Dermis microvascular lymphatic vessel endothelial cell (primary cell): ENCODE measurements at regions not wholly inside any gene's neighbourhood (a gene's known extent, or its start where the extent isn't known, plus 50 kb on each side); places are given as distances from the start of the nearest gene placed in this dataset.
A peak's percentile ranks its signal among the peaks of the same experiment; 100 is the strongest.
"Not testable (repeated sequence)": the region's sequence is repeated elsewhere in the genome, so short reads cannot be mapped to it uniquely, and the experiment has no call there.

Experiments used
- DNase-seq, 2 donors: peaks; one replicate each; pipeline versions ENCODE4 v3.0.0 to v3.0.0-alpha.2; 2010; ENCODE audit warnings: low read depth in 2 of 2

DNA sequence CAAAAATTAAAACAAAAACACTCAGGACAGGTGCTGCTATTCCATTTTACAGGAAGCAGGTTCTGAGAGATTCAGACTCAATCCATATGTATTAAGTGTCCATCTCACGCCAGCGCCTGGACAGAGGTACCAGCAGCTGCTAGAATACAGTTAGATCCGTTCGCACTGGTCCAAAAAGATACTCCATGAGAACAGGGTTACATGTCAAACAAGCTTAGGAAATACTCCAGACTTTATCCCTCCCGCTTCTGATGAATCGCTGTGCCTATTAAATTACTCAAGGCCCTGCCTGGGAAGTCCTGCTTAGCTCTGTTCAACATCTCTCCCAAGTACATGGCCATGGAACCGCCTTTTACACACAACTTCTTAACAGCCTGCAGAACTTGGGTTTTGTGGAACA lies 50.2 kb upstream of the SLC35C1 start:
- no peak for DNase-seq

DNA sequence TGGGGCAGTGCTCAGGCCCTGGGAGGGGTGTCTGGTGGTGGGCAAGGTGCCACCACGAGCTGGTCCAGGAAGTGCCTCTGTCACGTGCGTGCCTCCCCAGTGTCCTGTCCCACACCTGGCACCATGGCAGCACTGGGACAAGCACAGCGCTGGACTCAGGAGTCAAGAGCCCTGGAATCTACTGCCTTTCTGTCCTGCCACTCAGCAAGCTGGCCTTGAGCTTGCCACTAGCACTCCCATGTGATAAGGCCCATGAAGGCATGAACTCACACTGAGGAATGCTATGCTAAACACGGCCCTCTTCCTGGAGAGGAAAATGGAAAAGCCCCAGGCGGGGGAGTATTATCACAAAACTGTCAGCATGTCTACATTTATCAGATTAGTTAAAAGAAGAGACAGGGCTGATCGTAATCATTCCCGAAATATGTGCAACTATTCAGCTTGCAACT lies 50.7 kb upstream of the SLC35C1 start:
- DNase-seq = no peak

GRCh38 chr11:45752106-45752505 lies 52.8 kb upstream of the SLC35C1 start:
- DNase-seq = no peak

DNA sequence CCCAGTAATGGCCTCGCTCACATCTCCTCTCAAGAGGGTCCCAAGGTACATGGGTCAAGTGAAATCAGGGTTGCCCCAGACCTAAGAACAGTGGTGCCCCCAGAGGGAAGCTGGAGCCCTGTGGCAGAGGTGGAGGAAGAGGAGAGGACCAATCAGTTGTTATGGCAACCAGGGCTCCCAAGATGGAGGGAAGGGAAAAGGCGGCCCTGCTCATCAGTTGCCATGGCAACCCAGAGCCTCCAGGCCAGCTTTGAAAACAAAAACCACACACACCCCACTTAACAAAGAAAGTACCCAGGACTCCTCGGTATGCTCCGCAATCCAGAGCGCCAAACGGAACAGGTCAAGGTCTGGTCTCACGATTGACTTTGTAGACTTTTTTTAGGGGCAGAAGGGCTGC lies 53.5 kb upstream of the SLC35C1 start:
- DNase-seq = no peak

- no peak for DNase-seq
These were observed 54.5 kb upstream of the SLC35C1 start for GRCh38 chr11:45750439-45750838.

GRCh38 chr11:45748801-45749200 lies 56.1 kb upstream of the SLC35C1 start:
- no peak for DNase-seq

GRCh38 chr11:45745065-45745811 lies 59.7 kb upstream of the SLC35C1 start:
- DNase-seq = no peak

GRCh38 chr11:45743556-45744468 lies 61.1 kb upstream of the SLC35C1 start:
- DNase-seq = no peak

DNA sequence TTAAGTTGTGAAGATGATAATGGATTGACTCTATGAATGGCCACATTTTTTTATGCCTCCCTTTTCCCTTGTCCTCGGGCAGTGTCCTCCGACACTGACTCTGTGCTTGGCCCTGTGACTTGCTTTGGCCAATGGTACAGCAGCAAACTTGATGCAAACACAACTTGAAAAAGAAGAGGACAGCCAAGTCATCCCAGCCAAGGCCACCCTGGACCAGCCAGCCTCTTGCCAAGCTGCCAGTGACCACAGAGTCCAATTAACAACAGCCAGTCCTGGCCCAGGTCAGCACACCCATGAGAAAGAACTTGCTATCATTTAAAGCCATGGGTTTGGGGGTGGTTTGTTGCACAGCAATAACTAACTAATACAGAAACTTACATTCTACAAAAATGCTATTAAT lies 63.4 kb upstream of the SLC35C1 start:
- DNase-seq = no peak

DNA sequence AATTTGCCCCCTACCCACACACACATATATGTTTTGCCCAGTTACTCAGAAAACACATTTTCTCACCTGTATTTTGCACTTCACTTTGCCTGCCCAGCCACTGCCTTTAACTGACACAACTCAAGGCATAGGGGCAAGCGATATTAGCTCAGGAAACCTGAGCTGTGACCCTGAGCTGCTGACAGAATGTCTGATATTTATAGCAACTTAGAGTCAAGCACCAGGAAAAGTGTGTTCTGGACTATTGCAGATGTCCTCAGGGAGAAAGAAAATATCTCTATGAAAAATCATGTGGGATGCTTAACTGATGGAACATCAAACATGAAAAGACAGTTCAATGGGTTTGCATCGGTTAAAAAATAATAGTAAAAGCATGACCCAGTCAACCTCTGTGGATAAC lies 63.9 kb upstream of the SLC35C1 start:
- peak in 1 of 2 donors; percentile 7 for DNase-seq

DNA sequence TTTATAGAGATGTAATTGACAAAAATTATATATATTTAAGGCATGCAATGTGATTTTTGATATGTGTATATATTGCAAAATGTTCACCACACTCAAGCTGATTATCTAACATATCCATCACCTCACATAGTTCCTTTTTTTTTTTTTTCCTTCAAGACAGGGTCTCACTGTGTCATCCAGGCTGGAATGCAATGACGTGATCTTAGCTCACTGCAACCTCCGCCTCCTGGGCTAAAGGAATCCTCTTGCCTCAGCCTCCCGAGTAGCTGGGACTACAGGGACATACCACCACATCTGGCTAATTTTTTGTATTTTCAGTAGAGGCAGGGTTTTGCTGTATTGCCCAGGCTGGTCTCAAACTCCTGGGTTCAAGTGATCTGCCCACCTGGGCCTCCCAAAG lies 65.1 kb upstream of the SLC35C1 start:
- no peak for DNase-seq

DNA sequence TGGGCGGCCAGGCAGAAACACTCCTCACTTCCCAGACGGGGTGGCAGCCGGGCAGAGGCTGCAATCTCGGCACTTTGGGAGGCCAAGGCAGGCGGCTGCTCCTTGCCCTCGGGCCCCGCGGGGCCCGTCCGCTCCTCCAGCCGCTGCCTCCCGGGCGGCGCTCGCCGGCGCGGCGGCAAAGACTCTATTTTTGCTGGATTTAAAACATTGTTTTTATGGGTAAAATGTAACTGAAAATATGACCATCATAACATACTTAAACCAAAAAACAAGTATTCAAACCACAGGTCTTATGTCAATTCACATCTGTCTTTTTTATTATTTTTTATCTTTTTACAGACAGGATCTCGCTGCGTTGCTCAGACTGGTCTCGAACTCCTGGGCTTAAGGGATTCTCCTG lies 65.9 kb upstream of the SLC35C1 start:
- DNase-seq = not testable (repeated sequence)

DNA sequence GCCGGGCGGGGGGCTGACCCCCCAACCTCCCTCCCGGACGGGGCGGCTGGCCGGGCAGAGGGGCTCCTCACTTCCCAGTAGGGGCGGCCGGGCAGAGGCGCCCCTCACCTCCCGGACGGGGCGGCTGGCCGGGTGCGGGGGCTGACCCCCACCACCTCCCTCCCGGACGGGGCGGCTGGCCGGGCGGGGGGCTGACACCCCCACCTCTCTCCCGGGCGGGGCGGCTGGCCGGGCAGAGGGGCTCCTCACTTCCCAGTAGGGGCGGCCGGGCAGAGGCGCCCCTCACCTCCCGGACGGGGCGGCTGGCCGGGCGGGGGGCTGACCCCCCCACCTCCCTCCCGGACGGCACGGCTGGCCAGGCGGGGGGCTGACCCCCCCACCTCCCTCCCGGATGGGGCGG lies 66.8 kb upstream of the SLC35C1 start:
- DNase-seq = not testable (repeated sequence)

DNA sequence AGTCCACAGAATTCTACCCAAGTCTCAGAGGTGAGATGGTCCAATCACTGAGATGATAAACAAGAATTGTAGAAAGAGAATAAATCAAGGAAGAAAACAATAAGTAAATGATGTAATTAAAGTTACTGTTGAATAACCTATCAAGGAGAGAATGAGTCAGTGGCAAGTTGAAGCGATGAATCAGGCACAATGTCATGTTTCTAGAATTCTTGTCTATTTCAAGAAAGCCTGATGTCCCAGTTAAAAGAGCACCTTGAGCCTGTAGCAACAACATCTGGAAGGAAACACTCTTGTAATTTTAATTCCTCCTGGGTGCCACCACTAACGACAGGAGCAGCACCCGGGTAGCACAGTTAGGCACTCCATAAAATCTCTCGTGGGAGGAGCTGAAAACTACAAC lies 67.9 kb upstream of the SLC35C1 start:
- DNase-seq = no peak

DNA sequence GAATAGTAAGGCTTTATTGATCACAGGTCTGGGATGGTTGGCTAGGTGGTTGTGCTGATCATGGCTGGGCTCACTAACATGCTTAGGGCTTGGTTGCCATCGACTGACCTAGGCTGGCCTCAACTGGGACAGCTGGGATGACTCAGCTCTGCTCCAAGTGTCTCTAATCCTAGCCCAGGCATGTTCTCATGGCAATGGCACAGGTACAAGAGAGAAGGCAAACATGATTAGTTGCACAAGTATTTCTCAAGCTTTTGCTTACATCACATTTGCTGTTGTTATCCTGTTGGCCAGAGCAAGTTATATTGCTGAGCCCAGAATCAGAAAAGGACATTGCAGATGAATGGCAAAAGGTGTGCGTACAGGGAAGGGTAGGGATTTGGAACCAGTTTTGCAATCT lies 68.5 kb upstream of the SLC35C1 start:
- DNase-seq = no peak

- no peak for DNase-seq
These were observed 67.8 kb upstream of the CHST1 start for GRCh38 chr11:45733176-45733575.

GRCh38 chr11:45732343-45732742 lies 66.9 kb upstream of the CHST1 start:
- no peak for DNase-seq

DNA sequence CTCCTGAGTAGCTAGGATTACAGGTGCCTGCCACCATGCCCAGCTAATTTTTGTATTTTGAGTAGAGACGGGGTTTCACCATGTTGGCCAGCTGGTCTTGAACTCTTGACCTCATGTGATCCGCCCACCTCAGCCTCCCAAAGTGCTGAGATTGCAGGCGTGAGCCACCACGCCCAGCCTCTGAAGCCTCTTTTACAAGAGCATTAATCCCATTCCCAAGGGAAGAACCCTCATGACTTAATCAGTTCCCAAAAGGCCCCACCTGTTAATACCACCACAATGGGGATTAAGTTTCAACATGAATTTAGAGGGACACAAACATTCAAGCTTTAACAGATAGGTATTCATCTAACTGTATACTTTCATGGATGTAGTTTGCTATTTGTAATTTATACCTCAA lies 65.7 kb upstream of the CHST1 start:
- DNase-seq = not testable (repeated sequence)

DNA sequence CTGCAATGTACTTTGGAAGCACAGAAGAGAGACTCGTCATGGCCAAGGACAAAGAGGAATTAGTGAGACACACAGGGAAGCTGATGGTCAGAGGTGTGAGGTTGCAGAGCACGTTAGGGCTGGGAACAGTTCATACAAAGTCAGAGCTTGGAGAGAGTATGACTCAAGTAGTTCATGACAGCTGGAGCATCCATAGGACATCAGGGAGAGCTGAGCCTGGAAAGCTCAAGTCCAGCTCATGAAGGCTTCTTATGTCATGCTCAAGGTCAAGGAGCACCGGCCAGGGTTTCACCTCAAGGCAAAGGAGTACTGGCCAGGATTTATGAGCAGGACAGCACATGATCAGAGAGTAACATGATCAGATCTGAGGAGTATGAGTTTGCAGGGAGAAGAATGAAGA lies 64.6 kb upstream of the CHST1 start:
- DNase-seq = no peak

GRCh38 chr11:45726493-45727054 lies 61.2 kb upstream of the CHST1 start:
- no peak for DNase-seq

GRCh38 chr11:45725776-45726492 lies 60.5 kb upstream of the CHST1 start:
- no peak for DNase-seq

GRCh38 chr11:45725121-45725520 lies 59.7 kb upstream of the CHST1 start:
- DNase-seq = no peak
